HG03196 (cell line): ENCODE measurements at regions not wholly inside any gene's neighbourhood (a gene's known extent, or its start where the extent isn't known, plus 50 kb on each side); places are given as distances from the start of the nearest gene placed in this dataset.
"Not testable (repeated sequence)": the region's sequence is repeated elsewhere in the genome, so short reads cannot be mapped to it uniquely, and the experiment has no call there.

ENCODE experiments used
- ATAC-seq: cut with Tn5 transposase; IDR thresholded peaks from one replicate; pipeline ENCODE4 v1.9.1; 2021; ENCODE audit not compliant: unreplicated experiment

DNA sequence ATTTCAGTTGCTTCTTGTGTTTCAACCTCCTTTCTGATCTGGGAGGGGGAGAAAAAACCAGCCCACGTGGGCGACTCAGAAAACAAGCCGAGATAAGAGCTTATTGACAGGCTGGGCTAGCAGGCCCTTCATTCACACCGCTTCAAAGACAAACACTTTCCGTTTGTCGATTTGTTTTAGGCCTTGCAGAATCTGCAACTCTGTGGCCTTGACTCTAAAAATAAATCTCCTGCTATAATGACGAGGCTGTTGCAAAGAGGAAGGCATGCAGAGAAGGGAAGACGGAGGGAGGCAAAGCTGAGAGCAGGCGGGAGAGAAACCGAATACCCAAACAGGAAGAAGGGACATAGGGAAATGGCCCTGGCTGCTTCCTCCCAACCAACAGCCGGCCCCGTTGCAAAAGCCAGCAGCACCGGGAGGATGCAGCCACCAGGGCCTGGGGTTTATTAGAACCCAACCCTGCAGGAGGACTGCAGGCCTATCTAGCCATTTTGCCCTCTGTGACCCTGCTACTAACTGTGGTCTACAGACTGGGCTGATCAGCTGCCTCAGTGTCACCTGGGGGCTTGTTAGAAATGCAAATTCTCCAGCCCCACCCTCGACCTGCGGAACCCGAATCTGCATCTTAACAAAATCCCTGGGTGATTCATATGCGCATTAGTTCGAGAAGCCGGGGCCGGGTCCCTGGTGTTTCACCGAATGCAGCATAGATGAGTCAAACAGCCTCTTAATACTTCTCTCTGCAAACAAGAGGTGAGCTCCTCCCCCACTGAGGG is 325.5 kb downstream of the BCOR start:
- ATAC-seq = no peak

GRCh38 chrX:39773150-39773549 is 324.6 kb downstream of the BCOR start:
- no peak for ATAC-seq

DNA sequence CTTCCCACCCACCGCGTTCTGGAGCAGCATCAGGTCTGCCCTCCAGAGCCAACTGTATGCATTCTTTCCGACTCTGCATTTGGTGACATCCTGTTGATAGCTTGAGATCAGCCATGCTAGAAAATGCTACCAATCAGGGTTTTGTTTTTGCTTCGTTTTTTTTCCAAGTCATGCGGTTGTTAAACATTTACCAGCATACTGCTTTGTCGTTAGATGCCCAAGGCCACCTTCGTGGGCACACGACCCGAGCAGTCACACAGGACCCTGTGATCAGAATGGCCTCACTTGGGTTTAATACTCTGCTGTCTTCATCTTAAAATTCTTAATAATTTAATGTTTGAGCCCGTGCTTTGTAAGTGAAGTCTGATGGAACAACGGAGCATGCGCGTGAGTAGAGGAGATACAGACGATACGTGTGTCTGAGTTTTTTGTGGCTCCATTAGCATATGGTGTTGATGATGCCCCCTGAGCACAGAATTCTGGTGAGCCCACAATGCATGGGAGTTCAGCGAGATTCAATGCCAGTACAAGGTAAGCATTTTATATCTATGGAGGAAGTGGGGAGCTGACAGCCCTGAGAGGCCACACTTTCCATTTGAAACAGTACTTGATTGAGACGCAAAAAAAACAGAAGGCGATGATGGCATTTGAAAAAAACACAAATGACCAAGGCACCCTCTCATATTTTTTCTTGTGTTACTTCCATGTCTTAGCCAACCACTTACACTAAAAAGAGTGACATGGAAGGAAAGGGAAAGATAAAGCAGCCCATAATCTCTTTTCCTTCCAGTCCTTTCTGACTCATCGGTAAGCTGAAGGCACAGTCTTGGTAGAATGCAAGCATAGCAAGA is 323.6 kb downstream of the BCOR start:
- no peak for ATAC-seq

DNA sequence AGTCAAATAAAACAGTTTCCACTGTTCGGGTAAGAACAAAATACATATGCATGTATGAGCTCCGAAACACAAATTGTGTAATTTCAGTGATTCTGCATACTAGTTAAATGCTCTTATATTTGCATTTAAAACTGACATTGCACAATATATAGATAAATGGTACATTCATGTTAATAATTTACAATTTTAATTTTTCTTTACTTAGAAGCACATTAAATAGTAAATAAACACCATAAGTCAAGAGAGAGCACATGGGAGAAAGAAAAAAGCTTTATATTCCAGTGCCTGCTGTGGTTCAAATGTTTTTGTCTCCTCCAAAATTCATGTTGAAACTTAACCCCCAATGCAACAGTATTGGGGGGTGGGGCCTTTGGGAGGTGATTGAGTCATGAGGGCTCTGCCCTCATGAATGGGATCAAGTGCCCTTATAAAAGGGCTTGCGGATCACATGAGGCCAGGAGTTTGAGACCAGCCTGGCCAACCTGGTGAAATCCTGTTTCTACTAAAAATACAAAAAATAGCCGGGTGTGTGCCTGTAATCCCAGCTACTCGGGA is 322.9 kb downstream of the BCOR start:
- ATAC-seq = no peak

- no peak for ATAC-seq
These were observed 320.1 kb downstream of the BCOR start for GRCh38 chrX:39777623-39778025.

- no peak for ATAC-seq
These were observed 317.6 kb downstream of the BCOR start for GRCh38 chrX:39779952-39780783.

DNA sequence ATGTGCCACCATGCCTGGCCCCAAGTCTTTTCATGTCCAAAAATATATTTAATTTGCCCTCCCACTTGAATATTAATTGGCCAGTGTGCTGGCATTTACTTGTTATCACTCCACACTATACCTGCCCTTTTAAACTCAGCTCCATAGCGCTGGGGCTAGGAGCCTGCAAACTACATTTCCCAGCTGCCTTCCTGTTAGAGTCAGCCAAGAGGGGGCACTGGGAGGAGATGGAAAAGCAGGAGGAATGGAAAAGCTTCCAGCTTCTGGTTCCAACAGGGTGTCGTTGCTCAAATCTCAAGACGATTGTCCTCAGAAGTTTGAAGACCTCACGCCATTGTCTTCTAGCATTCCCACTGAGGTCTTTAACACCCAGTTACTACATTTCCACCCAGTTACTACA is 315.5 kb downstream of the BCOR start:
- no peak for ATAC-seq

DNA sequence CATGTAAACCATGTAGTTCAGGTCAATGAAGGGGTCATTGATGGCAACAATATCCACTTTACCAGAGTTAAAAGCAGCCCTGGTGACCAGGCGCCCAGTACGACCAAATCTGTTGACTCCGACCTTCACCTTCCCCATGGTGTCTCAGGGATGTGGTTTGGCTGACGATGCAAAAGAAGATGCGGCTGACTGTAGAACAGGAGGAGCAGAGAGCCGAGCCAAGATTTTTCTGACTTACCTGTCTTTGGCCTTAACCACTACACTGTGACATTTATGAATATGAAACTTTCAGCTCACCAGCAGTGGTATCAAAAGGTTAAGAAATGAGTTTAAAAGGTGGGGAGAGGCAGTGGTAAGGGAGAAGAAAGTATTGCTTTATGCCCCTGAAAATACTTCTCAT is 309.8 kb downstream of the BCOR start:
- no peak for ATAC-seq

DNA sequence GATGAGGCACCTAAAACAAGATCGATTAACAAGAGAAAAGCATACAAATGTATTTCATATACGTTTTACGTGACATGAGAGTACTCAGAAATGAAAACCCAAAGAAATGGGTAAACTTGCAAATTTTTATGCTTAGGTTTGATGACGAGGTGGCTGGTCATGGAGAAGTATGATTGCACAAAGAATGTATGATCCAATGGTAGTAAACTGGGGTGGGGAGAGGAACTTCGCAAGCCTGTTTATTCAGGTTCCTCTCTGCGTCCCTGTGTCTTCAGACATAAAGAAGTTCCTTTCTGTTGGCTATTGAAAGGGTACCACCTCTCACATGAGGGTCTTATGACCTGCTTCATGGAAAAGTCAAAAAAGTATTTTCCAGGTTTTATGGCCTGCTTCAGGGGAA is 309.2 kb downstream of the BCOR start:
- no peak for ATAC-seq

GRCh38 chrX:39791691-39792090 is 306.1 kb downstream of the BCOR start:
- no peak for ATAC-seq

GRCh38 chrX:39795605-39796004 is 302.2 kb downstream of the BCOR start:
- no peak for ATAC-seq

DNA sequence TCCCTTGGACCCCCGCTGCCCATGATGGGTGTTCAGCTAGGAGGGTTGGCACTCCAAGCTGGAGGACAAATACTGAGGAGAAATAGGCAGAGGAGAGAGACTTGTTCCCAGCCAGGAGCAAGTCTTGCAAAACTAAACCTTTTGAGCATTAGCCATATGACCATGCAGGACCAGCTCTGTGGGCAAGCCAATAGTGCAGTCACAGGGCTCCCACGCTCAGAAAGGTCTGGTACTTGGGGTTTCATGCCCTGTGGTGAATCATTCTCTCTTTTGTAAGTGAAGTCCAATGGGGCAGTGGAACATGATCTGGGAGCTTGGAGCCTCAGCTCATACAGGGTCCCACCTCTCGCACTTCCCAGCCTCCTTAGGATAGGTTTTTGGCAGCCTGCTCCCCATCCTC is 300.9 kb downstream of the BCOR start:
- ATAC-seq = no peak

GRCh38 chrX:39798488-39798887 is 299.3 kb downstream of the BCOR start:
- not testable (repeated sequence) for ATAC-seq

GRCh38 chrX:39802354-39802753 is 295.4 kb downstream of the BCOR start:
- ATAC-seq = no peak

DNA sequence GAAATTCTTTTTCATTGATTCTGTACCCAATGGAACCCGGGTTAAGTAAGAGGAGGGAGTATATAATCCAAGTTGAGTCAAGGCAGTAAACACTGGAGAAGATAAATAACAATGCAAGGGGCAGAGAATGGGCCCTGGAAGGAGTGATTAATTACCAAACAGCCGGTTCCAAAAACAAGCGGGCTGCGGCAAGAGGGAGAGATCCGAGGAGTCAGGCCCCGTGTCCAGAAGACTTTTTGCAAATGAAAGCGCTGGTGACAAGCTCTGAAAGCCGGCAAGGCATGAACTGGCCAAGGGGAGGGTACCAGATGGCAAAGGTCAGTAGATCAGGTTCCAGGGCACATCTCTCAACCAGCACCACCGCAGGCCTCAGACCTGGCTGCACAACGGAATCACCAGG is 294.9 kb downstream of the BCOR start:
- ATAC-seq = no peak

- ATAC-seq = no peak
These were observed 292.7 kb downstream of the BCOR start for GRCh38 chrX:39805022-39805421.

DNA sequence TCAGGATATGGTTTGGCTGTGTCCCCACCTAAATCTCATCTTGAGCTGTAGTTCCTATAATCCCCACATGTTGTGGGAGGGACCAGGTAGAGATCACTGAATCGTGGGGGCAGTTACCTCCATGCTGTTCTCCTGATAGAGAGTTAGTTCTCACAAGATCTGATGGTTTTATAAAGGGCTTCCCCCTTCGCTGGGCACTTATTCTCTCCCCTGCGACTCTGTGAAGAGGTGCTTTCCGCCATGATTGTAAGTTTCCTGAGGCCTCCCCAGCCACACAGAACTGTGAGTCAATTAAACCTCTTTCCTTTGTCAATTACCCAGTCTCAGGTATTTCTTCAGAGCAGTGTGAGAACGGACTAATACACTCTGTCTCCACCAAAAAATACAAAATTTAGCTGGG is 291.9 kb downstream of the BCOR start:
- ATAC-seq = no peak

- no peak for ATAC-seq
These were observed 289.3 kb downstream of the BCOR start for GRCh38 chrX:39808471-39808917.

DNA sequence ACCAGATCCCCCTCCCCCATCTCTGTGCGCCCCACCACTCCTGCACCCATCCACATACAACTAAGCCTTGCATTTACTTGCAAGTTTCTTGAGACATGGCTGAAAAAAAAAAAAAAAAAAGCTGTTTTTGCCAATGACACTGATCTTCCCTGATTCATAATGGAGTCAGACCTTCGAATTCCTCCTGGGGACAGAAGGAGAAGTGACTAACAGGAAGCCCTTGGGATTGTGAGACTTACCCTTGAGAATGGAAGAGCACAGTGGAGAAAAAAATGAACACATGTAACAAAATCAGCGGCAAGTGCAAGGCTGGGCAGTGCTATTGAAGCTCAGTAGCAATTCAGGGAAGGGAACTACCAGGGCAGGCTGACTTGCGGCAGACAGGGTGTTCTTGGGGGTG is 288.4 kb downstream of the BCOR start:
- ATAC-seq = no peak

- ATAC-seq = no peak
These were observed 286.9 kb downstream of the BCOR start for GRCh38 chrX:39810901-39811300.

DNA sequence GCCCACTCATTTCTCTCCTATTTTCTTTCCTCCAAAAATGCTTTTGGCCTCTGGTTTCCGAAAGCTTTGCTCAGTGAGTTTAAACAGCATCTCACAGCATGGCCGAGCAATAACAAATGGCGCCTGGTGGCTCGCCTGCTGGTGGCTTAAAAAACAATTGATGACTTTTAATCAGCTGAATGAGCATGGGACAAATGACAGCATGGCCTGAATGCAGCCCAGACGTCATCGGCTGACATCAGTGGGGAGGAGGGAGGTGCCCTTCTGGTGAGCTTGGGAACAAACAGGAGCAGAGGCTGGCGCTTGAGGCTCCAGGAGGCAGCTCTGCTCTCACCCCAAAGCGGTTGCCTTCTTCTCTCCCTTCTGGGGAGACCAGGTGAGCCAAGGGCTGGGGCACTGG is 286.4 kb downstream of the BCOR start:
- no peak for ATAC-seq
